ENCODE measurements at regions not wholly inside any gene's neighbourhood (a gene's known extent, or its start where the extent isn't known, plus 50 kb on each side); places are given as distances from the start of the nearest gene placed in this dataset.
"Not testable (repeated sequence)": the region's sequence is repeated elsewhere in the genome, so short reads cannot be mapped to it uniquely, and the experiment has no call there.

DNA sequence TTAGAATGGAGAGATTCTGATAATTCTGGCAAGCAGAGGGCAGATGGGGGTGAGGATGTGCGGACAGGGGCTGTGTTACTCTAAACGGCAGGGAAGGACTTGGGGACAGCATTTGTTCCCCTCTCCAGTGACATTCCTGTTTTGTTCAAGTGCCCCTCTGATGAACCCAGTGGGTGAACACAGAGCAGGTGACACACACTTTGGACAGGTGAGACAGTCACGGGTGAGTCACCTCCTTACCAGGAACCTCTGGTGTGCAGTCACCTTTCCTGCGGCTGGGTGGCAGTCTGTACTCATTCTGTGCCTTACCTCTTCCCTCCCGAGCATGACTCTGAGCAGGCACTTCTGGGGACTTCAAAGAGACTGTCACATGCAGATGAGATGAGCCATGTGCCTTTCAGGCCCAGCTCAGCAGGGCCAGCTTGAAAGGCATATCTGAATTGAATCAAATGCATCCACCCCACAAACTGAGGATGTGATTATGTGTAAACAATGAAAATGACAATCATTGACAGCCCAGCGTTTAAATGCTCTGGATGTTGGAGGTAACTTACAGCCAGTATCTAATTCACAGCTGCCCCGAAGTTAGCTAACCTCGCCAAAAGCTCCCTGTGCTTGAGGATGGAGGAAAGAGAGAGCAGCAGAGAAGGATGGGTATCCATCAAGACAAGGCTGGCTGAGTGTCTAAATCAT, 362.4 kb downstream of the BCL2L11 start:
- not testable (repeated sequence) for DNase-seq

- not testable (repeated sequence) for DNase-seq
Measured at GRCh38 chr2:111484097-111484496, 363.4 kb downstream of the BCL2L11 start.

DNA sequence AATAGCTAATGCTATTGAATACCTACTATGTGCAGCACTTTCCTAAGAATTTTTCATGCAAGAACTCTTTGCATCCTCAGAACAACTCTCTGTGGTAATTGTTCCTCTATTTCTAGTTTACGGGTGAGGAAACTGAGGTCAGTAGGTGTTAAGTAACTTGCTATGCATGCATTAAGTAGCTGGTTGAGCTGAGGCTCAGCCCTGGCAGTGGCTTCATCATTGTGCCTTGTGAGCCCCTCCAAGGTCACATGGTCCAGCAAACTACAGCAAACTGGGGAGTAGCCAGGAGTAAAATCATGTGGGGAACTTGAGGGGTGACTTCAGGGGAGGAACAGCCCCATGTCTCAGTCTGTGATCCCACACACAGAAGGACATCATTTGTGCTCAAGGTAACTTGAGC, 365.2 kb downstream of the BCL2L11 start:
- DNase-seq = not testable (repeated sequence)

GRCh38 chr2:111488451-111488850, 367.7 kb downstream of the BCL2L11 start:
- not testable (repeated sequence) for DNase-seq

GRCh38 chr2:111489460-111489859, 368.7 kb downstream of the BCL2L11 start:
- DNase-seq = not testable (repeated sequence)

GRCh38 chr2:111491181-111491580, 370.5 kb downstream of the BCL2L11 start:
- DNase-seq = not testable (repeated sequence)

DNA sequence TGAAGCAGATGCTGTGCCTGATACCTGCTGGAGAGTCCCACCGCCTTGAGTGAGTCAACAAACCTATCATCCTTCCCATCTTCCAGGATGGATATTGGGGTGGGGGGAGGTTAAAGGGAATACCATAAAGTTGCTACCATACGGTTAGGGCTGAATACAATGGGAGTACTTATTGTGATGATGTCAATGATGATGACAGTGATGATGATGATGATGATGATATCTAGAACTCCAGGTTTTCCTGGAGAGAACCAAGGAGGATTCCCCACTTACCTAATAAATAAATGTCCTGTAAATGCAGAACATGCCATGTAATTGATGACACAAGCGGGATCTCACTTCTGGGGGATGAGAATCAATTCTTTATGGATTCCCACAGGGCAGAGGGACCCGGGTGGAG, 370.9 kb downstream of the BCL2L11 start:
- DNase-seq = not testable (repeated sequence)

DNA sequence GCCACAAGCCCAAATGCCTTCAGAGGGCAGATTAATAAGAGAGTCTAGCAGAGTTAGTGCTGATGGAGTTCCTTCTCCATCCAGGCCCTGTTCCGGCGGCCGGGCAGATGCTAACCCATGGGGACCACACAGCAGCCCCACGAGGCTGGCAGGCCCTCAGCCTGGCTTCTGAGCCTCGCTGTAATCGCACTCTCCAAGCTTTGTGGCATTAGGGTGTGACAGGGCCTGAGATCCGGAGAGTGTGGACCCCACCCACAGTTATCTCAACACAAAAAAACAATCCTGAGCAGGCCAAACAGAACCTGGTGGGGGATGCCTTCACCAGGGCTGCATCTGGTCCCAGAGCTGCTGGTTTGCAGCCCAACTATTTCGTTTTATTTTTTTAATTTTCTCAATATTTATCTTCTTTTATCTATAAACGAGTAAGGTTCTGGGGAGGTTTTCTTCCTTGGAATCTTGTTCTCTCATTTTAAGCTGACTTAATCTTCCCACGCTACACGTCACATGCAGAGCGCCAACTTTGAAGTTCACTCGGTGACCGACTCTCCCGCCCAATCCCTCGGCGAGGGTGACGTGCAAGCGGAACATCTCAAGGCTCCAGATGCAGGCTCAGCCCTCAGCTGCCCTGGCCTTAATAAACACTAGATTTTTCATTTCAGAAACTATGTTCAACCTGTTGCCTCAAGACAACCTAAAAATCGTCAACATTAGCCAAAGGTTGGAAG, 372.4 kb downstream of the BCL2L11 start:
- DNase-seq = not testable (repeated sequence)

GRCh38 chr2:111493720-111494078, 373.0 kb downstream of the BCL2L11 start:
- not testable (repeated sequence) for DNase-seq

GRCh38 chr2:111494288-111494980, 373.7 kb downstream of the BCL2L11 start:
- not testable (repeated sequence) for DNase-seq

DNA sequence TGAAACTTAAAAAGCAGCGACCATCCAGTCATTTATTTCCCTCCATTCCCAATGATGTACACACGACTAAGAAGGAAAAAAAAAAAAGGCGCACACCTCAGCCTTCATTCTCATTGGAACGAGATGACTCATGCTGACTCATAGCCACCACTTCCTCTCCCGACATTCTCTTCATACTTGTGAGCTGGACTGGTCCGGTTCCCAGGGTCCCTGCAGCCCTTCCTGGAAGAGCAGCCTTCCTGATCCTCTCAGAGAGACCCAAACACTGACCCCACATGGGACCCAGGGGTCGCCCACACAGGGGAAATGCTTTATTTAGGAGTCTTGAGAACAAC, 374.2 kb downstream of the BCL2L11 start:
- DNase-seq = not testable (repeated sequence)

GRCh38 chr2:111495636-111496035, 374.9 kb downstream of the BCL2L11 start:
- DNase-seq = not testable (repeated sequence)

DNA sequence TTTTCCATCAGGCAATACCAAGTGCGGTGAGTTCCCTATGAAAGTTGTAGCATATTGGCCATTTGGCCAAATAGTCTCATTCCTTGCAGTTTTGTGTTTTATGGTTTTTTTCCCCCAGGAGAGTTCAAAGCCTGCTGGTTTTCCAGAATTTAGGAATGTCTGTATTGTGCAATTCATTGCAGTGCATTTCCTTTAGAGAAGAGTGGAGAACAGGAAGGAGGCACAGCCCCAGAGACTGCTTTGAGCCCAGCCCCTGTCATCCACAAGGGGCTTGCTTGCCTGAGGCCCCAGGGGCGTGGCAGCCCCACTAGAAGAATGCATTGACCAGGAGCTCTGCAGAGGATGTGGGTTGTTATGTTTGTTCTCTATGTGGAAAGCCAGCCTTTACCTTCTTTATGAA, 375.5 kb downstream of the BCL2L11 start:
- DNase-seq = not testable (repeated sequence)

- DNase-seq = not testable (repeated sequence)
Measured at GRCh38 chr2:111496860-111497259, 376.1 kb downstream of the BCL2L11 start.

DNA sequence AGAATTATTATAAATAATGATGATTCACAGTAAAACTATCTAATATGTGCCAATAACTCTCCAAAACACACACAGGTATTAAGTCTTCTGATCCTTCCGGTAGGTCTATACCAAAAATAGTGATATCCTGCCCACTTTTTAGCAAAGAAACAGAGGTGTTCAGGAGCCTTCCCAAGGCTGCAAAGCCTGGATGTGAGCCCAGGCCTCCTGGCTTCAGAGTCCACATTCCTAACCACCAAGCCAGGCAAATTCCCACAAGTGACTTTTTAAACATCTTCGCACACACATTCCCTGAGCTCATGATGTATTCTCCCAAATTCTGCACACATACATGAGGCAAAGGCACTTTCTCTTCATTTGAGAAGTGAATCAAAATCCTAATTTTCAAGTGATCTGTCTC, 376.6 kb downstream of the BCL2L11 start:
- DNase-seq = not testable (repeated sequence)

DNA sequence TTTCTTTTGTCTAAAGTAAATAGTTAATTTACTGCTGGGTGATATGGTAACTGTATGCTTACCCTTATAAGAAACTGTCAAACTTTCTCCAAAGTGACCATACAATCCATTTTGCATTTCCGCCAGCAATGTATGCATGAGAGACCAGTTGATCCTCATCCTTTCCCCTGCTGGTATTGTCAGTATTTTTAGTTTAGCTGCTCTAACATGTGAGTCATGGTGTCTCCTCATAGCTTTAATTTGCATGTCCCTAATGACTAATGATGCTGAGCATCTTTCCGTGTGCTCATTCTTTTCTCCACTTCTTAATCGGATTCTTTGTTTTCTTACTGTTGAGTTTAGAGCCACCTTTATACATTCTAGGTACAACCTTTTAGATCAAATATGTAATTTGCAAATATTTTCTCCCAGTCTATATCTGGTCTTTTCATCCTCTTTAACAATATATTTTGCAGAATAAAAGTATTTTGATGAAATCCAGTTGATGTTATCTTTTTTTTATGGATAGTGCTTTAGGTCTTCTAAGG, 379.9 kb downstream of the BCL2L11 start:
- DNase-seq = not testable (repeated sequence)

DNA sequence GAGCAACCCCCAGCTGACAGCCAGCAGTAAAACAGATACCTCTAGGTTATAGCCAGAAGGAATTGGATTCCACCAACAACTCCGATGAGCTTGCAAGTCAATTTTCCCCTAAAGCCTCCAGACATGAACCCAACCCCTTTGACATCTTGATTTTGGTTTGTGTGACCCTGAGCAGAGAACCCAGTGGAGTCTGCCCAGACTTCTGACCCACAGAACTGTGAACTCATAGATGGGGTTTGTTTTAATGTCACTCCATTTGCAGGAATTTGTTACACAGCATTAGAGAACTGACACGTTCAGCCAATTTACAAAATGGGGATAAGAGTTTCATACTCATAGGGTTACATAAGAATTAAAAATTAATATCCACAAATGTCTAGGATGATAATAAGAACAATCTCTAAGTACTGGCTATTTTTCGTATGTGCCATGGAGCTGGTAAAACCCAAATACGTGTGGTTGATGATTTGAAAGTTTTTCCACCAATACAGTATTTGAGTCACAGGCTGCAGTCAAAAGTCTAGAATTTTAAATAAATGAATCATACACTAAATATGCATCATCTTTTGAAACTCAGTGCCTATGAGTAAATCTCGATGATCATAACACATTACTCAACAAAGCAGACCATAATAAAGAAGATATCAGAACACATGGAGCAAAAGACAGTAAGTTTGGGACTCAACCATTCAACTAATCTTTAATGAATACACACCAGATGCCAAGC, 380.0 kb downstream of the ANAPC1 start:
- not testable (repeated sequence) for DNase-seq

DNA sequence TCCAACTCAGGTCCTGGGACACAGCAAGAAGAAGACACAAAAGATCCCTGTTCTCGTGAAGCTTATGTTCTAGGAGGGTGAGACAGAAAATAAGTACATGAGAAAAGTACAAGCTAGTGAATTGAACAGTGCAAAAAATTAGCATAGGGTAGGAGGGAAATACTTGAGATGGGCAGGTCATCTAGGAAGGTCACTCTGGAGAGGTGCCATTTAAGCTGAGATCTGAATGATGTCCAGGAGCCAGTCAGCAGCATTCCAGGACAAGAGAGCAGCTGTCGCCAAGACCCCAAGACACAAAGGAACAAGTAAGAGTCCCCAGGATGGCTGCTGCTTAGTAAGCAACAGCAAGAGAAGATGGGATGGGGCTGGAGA, 379.4 kb downstream of the ANAPC1 start:
- DNase-seq = not testable (repeated sequence)

GRCh38 chr2:111505267-111505666, 378.7 kb downstream of the ANAPC1 start:
- DNase-seq = not testable (repeated sequence)

- DNase-seq = not testable (repeated sequence)
Measured at GRCh38 chr2:111506936-111507335, 377.1 kb downstream of the ANAPC1 start.

DNA sequence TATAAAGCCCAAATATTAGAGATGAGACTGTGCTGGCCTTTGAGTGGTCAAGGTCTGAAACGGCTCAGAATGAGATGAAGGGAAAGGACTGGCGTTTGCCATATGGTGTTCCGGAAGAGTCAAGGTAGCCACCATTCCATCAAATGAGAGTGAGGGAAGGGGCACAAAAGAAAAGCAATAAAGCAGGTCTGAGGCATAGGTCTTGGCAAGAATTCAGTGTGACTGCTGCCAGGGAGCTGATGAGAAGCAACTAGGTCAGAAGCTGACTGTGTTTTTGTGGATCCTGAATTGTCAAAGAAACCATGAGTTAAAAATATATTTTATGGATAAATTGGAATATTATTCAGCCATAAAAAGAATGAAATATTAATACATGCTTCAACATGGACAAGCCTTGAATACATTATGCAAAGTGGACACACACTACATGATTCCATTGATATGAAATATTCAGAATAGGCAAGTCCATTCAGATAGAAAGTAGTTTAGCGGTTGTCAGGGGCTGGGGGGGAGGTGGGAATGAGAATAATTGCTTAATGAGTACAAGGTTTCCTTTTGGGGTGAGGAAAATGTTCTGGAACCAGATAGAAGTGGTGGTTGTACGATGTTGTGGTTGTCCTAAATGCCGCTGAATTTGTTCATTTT, 374.6 kb downstream of the ANAPC1 start:
- DNase-seq = not testable (repeated sequence)

DNA sequence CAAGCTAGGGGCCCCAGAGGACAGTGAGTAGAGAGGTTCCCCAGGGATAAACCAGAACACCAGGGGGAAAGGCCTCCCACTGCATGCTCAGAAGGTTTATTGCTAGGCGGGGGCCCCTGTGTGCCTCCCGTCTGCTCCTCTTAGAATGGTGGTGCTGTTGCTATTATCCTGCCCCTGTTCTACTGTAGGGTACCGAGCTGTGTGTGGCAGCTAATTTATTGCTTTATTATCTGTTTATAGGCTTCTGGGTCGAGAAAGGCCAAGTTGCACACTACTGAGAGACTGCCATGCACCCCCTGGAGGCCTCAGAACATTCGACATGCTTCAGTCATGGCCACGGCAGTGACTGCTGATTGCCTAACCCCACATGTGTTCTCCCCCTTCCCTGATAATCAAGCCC, 373.6 kb downstream of the ANAPC1 start:
- DNase-seq = not testable (repeated sequence)
